GM19455 (cell line): ENCODE measurements at regions not wholly inside any gene's neighbourhood (a gene's known extent, or its start where the extent isn't known, plus 50 kb on each side); places are given as distances from the start of the nearest gene placed in this dataset.
A peak's percentile ranks its signal among the peaks of the same experiment; 100 is the strongest.

Experiments used
- ATAC-seq: cut with Tn5 transposase; IDR thresholded peaks from one replicate; pipeline ENCODE4 v1.9.1; 2021; ENCODE audit not compliant: unreplicated experiment

DNA sequence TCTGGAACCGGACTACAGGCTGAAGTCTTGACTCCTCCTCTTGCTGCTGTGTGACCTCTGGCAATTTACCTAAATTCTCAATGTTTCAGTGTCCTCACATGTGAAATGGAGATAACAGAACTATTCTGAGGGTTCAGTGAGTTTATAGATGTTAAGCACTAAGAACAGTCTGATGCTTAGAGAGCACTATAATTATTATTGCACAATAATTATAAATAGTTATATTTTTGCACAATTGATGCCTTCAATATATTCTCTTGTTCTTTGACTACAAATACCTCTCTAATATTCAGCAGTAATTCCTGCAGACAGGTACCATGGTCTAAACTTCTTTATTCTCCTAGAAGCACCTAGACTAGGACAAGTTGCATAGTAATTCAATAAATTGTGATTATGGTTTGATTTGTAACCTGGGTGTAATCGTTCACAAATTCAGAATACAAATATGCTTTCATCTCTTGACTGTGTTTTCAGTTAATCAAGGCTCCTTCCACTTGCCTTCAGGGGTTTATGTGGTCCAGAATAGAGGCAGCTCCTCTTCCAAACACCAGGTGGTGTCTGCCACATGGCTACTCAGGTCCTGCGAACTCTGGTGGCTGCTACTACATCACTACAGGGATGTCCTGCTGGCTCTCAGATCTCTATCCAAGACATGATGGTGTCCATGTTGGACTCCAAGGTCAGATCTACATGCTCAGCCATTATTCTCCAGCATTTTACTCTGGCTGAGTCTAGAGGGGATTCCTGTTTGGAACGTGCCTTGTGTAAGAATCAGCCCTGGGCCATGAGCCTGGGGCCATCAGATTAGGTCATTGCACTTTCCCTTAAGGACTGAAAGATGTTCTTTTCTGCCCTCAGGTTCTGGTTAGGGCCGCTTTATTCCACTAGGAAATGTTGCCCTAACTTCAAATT, 103.4 kb downstream of the QRFPR start:
- ATAC-seq, result peak; percentile 42

- no peak for ATAC-seq
Observed at GRCh38 chr4:121273191-121273590, 107.6 kb downstream of the QRFPR start.

- ATAC-seq, result peak; percentile 91
Observed at GRCh38 chr4:121272526-121272925, 108.3 kb downstream of the QRFPR start.

DNA sequence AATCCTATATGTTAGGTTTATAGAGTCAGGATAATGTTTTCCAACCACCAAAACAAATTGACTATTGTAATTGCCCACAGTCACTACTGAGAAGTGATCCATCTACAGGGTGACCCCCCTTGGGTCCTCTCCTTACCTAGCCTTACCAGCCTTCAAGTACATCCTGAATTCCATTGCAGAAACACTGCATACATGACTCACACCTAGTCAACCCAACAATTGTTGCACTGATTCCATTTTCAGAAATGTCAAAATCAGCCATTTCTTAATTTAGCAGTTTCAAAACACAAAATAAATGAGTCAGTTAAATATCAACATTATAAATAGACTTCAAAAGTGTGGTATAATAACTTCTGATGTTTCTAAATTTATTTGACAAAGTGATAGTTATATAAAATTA, 106.3 kb upstream of the TNIP3 start:
- ATAC-seq, result no peak

- ATAC-seq, result no peak
Observed at GRCh38 chr4:121269001-121269400, 104.9 kb upstream of the TNIP3 start.

DNA sequence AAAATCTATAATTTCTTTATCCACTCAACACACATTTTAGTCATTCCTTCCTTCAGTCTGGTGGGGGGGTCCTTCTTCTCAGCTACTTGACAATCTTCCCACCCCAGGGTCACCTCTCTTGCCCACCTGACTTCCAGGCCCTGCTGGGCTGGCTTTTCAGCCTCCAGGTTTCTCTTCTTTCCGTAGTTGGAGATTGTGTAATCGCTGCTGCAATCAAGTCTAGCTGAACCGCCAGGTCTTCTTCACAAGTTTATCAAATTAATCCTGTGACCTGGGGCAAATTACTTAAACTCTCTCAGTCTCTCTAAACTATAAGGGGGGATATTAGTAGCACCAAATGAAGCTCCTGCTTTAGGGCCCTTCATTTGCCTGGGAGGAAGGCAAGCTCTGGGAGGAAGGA, 102.9 kb upstream of the TNIP3 start:
- ATAC-seq, result no peak

DNA sequence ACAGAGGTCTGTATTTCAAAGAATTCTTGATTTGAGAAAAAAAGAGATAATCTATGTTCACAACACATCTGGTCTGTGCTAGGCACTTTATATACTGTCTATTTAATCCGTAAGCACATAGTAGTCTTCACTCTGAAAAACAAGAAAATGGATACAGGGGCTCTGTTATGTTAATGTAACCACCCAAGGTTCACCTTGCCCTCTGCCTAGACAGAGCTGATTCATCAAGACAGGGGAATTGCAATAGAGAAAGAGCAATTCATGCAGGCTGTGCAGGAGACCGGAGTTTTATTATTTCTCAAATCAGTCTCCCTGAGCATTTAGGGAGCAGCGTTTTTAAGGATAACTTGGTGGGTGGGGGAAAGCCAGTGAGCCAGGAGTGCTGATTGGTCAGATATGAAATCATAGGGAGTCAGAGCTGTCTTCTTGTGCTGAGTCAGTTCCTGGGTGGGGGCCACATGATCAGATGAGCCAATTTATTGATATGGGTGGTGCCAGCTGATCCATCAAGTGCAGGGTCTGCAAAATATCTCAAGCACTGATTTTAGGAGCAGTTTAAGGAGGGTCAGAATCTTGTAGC, 92.9 kb upstream of the TNIP3 start:
- ATAC-seq, result peak; percentile 4

DNA sequence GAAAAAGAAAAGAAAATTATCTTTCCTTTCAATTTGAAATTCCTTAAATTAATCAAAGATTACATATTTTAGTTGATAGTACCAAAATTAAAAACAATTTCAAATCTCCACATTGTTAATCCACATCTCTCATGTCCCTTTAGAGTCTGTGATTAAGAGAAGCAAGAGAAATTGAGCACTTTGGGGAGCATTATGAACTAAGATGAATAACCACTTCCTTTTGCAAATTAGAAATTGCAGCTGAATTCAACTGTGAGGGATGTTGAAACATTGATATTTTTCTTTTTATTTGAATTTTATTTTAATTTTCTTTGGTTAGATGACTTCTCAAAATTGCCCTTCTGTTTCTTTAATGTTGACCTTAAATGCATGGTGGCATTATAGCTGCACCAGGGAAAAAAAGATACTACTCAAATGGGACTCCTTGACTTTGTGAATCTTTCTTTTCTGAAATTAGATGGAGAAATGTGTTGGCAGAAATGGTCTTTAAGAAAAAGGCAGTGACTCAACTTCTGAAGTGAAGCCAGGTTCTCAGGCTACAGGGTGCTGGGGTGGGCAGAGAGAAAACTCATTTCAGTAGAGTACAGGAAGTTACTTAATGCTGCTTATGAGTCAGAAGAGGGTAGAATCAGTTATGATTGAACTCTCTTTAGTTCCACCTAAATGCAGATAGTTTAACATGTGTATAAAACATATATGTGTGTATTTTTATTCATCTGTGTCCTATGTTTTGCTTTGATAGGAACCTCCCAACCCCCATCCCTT, 92.0 kb upstream of the TNIP3 start:
- peak; percentile 99 for ATAC-seq

DNA sequence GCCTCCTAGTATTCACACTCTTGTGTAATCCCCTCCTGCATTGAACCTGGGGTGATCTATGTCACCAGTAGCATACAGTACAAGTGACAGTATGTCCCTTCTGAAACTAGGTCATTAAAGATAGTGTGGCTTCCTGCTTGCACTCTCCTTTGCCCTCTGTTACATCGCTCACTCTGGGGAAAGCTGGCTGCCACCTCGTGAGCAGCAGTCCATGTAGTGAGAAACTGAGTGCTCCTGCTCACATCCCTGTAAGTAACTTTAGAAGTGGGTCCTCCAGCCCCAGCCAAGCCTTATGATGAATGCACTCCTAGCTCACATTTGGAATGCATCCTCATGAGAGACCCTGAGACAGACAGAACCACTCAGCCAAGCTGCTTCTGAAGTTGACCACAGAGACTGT, 89.8 kb upstream of the TNIP3 start:
- no peak for ATAC-seq

GRCh38 chr4:121252224-121252806, 88.2 kb upstream of the TNIP3 start:
- ATAC-seq, result no peak

DNA sequence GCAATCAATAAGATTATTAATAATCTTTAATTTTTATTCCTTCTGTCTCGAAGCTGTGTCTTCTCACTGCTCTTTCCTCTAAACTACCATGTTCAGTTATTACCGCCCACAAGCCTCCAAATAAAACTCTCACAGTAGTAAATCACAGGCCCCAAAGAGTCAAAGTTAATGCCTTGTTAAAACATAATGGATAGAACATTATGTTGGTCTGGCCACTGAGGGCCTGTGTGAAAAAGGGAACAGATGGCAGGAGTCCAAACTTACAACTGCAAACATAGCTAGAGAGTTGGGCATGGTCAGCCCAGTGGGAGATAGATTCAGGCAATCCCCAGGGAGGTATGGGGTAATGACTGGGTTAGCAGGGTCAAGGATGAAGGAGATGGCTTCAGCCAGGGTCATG, 84.6 kb upstream of the TNIP3 start:
- ATAC-seq, result no peak

GRCh38 chr4:121246698-121247097, 82.6 kb upstream of the TNIP3 start:
- no peak for ATAC-seq

- ATAC-seq, result peak; percentile 50
Observed at GRCh38 chr4:121243485-121243884, 79.4 kb upstream of the TNIP3 start.

DNA sequence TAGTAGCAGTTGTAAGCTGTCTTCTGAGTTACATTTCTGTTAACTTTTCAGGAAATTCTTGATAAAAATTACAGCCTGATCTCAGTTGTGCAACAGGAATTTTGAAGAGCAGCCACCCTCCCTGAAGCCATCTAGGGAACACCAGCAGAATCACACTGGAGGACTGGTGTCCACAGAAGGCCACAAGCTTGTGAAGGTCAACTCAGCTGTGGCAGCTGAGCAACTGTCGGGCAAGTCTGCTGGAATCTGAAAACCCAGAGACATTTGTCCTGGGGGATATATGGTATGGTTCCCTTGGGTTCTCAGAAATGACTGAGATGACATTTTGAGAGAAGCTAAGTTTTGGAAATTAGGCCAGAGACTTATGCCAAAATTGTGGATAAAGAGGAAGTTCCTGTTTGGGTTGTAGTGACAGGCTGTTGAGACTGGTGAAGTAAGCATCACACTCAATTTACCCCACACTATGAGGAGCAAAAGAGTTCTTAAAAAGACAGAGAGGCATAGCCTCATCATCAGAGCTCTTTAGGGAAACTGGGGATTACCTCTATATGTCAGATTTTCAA, 78.1 kb upstream of the TNIP3 start:
- ATAC-seq, result no peak

- no peak for ATAC-seq
Observed at GRCh38 chr4:121239951-121240350, 75.8 kb upstream of the TNIP3 start.

DNA sequence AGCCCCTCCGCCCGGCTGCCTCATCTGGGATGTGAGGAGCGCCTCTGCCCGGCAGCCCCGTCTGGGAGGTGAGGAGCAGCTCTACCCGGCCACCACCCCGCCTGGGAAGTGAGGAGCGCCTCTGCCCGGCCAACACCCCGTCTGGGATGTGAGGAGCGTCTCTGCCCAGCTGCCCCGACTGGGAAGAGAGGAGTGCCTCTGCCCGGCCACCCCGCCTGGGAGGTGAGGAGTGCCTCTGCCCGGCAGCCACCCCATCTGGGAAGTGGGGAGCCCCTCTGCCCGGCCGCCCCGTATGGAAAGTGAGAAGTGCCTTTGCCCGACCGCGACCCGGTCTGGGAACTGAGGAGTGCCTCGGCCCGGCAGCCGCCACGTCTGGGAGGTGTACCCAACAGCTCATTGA, 74.3 kb upstream of the TNIP3 start:
- ATAC-seq, result no peak

DNA sequence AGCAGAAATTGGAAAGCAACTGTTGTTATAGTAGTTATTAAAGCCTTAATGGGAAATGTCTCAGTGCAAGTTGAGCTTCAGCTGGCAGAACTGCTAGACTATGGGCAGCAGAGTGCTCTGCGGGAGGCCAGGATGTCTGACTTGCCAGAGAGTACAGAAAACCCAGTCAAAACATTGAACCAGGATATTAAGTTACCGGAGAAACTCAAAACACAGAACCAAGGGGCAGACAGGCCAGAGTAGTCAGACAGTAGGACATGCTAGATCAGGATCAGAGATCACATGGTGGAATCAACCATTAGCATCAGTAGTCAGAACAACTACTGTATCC, 72.9 kb upstream of the TNIP3 start:
- ATAC-seq, result no peak

- no peak for ATAC-seq
Observed at GRCh38 chr4:121236353-121237068, 72.4 kb upstream of the TNIP3 start.

DNA sequence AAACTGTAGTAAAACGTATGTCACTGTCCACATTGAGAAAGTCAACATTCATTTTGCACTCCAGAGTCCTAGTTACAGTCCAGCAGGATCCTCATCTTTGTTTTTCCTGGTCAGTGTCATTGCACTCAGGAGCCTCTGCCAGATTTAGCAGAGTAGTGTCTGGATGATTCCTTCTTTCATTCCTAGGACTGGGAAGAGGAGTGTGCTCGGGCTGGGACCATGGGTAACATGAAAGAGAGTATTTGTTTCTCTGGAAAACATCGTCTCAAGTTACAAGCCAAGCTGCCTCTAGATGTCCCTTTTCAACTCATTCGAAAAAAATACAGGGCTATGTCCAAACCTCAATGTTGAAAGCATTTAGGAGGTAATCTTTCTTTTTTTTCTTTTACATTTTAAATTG, 69.9 kb upstream of the TNIP3 start:
- ATAC-seq, result no peak

- ATAC-seq, result no peak
Observed at GRCh38 chr4:121229993-121230392, 65.9 kb upstream of the TNIP3 start.

GRCh38 chr4:121228848-121229247, 64.7 kb upstream of the TNIP3 start:
- ATAC-seq, result no peak
